GM12891 (cell line): ENCODE measurements at regions not wholly inside any gene's neighbourhood (a gene's known extent, or its start where the extent isn't known, plus 50 kb on each side); places are given as distances from the start of the nearest gene placed in this dataset.

Experiments used
- PAX5 ChIP-seq: IDR thresholded peaks from 2 replicates; pipeline ENCODE4 v1.6.1; 2011; ENCODE audit warnings: low read length, moderate library complexity, mild to moderate bottlenecking; ENCODE audit not compliant: insufficient read depth, severe bottlenecking
- POLR2A ChIP-seq: IDR thresholded peaks from 2 replicates; pipeline ENCODE4 v1.6.1; 2011; ENCODE audit warnings: low read depth, low read length, control low read depth
- POLR2AphosphoS5 ChIP-seq: IDR thresholded peaks from 2 replicates; pipeline ENCODE4 v1.6.1; 2011; ENCODE audit warnings: low read depth, low read length, control low read depth
- TAF1 ChIP-seq: IDR thresholded peaks from 2 replicates; pipeline ENCODE4 v1.6.1; 2011; ENCODE audit warnings: low read depth, low read length, control low read depth

GRCh38 chr2:30055548-30055947, 91.3 kb upstream of the YPEL5 start:
- TF ChIP-seq POLR2AphosphoS5 (no peak), POLR2A (no peak), TAF1 (no peak), PAX5 (no peak)
